GM21447 (cell line): ENCODE measurements at regions not wholly inside any gene's neighbourhood (a gene's known extent, or its start where the extent isn't known, plus 50 kb on each side); places are given as distances from the start of the nearest gene placed in this dataset.
"Not testable (repeated sequence)": the region's sequence is repeated elsewhere in the genome, so short reads cannot be mapped to it uniquely, and the experiment has no call there.

Experiments
- ATAC-seq: cut with Tn5 transposase; IDR thresholded peaks from one replicate; pipeline ENCODE4 v1.9.1; 2021; ENCODE audit not compliant: unreplicated experiment

- ATAC-seq, result not testable (repeated sequence)
These were observed 141.1 kb downstream of the SLCO4C1 start for GRCh38 chr5:102154791-102155605.

- no peak for ATAC-seq
These were observed 141.8 kb downstream of the SLCO4C1 start for GRCh38 chr5:102154291-102154690.

- no peak for ATAC-seq
These were observed 142.9 kb downstream of the SLCO4C1 start for GRCh38 chr5:102153003-102153759.

DNA sequence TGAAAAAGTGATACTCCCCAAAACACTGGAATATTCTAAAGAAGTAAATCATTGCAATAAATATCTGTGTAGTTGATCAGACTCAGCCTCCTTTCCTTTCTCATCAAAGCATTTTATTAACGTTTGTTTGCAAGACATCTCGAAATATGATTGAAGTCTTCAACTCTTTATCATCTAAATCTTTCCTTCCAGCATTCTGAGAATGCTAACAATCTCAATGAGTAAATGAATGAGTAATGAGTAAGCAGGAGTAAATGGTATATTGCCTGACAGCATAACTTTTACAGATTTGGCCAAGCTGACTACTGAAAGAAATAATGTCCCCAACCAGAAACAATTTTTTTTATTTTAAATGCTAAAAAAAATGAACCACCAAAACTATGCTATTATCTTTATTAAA is 157.1 kb downstream of the SLCO4C1 start:
- ATAC-seq, result no peak

- ATAC-seq, result no peak
These were observed 157.8 kb downstream of the SLCO4C1 start for GRCh38 chr5:102138243-102138653.

GRCh38 chr5:102130890-102131289 is 165.2 kb downstream of the SLCO4C1 start:
- ATAC-seq, result no peak

GRCh38 chr5:102130386-102130785 is 165.7 kb downstream of the SLCO4C1 start:
- ATAC-seq, result no peak

GRCh38 chr5:102119252-102119651 is 176.8 kb downstream of the SLCO4C1 start:
- ATAC-seq, result no peak

DNA sequence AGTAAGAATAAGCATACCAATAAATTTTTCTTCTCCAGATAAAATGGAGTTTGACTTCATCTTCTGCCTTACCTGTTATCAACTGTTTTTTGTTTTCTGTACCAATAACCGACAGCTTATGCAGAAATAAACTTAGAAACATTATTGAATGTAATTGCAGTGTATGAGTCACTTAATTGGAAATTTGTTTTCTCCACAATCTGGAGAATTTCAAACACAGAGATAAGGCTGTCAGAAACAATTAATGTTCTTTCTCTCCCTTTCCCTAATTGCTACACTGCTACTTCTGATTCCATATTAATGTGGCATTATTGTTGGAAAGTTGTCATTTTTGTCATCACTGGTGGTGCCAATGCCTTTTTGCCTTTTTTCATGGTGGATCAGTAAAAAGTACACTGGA is 180.3 kb downstream of the SLCO4C1 start:
- no peak for ATAC-seq

DNA sequence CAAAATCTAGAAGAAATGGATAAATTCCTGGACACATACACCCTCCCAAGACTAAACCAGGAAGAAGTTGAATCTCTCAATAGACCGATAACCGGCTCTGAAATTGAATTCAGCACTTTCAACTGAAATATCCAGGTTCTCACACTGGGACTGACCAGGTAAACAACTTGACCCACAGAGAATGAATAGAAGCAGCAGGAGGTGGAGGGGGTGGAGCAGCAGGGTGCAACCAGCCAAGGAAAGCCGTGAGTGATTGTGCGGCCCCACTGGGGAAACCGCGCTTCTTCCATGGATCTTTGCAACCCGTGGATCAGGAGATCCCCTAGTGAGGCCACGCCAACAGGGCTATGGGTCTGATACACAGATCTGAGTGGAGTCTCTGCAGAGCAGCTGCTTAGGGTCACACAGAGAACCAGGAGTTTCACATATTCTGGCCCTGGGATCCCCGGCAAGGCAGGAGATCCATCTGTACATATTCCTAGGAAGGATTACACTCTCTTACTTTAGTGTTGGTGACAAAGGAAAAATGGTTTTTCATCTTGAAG is 181.5 kb downstream of the SLCO4C1 start:
- ATAC-seq, result no peak

GRCh38 chr5:102107865-102108264 is 188.2 kb downstream of the SLCO4C1 start:
- ATAC-seq, result no peak

DNA sequence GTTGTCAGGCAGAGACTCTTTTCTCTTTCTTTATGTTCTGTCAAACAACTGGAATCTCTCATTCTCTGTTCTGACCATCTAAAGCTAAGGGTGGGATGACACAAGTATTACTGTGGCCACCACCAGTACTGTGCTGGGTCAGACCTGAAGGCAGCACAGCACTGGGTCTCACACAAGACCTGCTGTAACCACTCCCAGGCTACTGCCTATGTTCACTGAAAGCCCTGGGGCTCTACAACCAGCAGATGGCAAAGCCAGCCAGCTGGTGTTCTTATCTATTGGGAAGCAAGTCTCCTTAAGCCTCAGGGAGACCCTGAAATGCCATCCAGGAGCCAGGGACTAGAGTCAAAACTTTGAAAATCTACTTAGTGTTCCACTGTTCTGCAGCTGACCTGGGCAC is 189.5 kb downstream of the SLCO4C1 start:
- ATAC-seq, result no peak

DNA sequence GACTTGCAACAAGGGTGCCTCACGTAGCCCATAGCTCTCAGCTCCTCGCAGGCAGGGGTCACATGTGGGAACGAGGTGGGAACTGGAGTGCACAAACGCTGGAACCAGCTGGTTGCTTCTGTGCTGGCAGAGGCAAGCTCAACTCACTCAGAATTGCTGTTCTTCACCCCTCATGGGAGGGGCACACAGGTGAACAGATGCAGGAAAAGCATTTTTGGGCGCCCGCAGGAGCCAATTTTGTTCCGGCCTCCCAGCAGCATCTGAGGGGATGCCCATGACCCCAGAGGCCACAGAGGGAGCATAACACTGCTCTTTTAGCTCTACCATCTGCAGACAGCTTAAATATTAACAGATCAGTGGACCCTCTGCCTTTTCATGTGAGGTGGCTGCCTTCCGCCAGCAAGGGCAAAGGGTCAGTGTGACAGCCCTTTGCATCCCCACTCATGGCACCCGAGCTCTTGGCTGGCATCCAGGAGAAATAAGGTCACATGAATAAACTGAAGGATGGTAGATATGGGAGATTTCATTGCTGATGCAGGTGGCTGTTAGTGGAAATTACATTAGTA is 196.2 kb downstream of the SLCO4C1 start:
- no peak for ATAC-seq

DNA sequence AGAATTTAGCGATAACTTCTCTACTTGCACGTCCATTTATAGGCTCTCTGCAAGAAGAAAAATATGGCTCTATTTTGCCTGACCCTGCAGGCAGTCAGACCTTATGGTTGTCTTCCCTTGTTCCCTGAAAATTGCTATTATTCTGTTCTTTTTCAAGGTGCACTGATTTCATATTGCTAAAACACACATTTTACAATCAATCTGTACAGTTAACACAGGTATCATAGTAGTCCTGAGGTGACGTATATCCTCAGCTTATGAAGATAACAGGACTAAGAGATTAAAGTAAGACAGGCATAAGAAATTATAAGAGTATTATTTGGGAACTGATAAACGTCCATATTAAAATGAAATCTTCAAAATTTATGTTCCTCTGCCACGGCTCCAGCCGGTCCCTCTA is 197.0 kb downstream of the SLCO4C1 start:
- ATAC-seq, result not testable (repeated sequence)

- not testable (repeated sequence) for ATAC-seq
These were observed 197.5 kb downstream of the SLCO4C1 start for GRCh38 chr5:102098606-102099005.

DNA sequence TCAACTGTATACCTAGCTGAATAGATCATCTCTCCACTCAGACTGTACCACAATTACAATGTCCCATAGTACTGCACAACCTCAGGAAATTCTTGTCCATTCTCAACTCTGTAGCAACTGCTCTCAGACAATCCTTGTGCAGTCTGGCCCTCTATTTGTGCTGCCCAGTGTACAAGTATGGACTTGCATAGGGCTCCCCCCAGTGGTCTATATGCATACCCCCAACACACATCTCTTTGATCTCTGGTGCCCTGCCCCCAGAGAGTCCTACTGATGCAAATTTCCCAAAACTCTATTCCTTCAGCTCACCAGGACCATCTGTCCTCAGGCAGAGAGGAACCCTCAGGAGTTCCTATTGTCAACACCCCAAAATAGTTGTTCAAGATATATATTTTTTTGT is 205.3 kb downstream of the SLCO4C1 start:
- peak; percentile 90 for ATAC-seq

GRCh38 chr5:102089883-102090282 is 206.2 kb downstream of the SLCO4C1 start:
- ATAC-seq, result no peak

DNA sequence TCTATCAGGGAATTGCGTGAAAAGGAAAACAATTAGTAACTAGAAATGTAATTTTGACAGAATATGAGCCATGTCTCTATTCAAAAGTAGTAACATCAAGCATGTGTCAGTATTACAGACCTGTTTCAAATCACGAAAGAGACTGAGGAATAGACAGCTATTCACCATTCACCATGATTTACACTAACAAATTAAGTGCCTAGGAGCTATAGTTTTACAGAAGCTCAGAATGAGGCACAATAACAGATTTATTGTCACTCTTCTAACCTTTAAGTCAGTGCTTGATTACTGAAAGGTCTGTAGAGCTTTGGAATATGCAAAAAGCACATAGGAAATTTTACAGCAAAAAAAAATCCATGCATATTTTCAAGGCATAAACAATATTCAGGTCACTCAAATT is 208.2 kb downstream of the SLCO4C1 start:
- ATAC-seq, result no peak

- ATAC-seq, result no peak
These were observed 215.8 kb downstream of the SLCO4C1 start for GRCh38 chr5:102080288-102080687.

DNA sequence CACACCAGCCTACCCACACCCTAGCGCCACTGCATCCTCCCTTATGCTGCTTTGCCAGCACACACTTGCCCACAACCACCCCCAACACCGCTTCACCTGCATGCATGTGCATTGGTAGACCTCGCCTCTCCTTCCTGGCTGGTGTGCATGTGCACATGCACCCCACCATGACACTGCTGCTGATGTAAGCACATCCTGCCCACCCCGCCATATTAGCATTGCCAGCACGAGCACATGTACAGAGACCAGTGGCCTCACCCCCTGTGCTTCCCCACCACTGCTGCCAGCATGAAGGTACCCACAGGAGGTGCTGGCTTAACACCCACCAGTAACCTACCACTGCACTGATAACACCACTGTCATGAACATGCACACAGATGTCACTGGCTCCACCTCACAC is 218.2 kb downstream of the SLCO4C1 start:
- ATAC-seq, result no peak

GRCh38 chr5:102069974-102070373 is 226.1 kb downstream of the SLCO4C1 start:
- ATAC-seq, result no peak

DNA sequence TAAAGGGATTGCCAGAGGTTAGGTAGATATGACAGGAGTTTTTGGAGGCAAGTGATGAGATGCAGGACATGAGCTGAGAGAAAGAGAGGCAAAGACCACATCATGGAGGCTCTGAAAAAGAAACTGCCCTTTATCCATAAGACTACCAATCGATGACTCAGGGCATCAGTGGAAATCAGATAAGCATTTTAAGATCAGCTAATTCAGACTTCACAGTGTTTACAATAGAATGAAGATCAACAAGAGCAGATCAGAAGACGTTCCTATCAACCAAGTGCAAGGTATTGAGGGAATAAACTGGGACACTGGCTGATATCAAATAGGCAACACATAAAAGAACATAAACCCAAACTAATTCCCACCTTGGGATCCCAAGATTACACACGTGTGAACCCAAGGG is 227.2 kb downstream of the SLCO4C1 start:
- no peak for ATAC-seq
